GM12873 (cell line): ENCODE measurements at regions not wholly inside any gene's neighbourhood (a gene's known extent, or its start where the extent isn't known, plus 50 kb on each side); places are given as distances from the start of the nearest gene placed in this dataset.

Source experiments
- TF ChIP-seq, protein P1 (sequence below): IDR thresholded peaks from 2 replicates; pipeline ENCODE4 v1.5.1; 2012; ENCODE audit warnings: low read depth, mild to moderate bottlenecking, moderate library complexity, low read length, control low read depth; ENCODE audit not compliant: insufficient read depth; ENCODE audit errors: missing control alignments

DNA sequence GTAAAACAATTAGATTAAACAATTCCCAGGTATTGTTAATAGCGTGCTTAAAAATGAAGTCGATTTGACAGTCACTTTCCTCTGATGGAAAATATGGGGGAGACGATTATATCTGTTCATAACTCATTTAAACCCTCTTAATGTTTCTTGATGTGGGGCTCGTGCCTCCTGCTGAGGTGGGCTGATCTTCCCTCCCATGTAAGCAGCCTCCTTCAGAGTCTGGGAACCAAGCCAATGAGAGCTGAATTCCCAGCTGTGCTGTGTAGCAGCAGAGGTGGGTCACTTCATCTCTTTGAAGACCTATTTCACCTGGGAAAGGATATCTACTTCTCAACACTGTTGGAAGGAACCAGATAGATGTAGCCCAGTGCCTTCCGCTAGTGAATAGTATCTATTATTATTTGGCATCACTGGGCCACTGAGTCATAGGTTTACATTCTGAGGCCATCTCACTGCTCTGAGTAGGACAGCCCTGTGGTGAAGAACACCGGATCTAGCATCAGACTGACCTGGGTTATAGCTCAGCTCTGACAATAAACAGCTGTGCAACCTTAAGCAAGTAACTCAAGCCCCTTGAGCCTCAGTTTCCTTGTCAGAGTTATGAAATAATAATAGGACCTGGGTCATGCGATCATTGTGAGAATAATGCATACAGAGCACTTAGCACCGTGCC is 85.3 kb upstream of the C16orf82 start:
- TF ChIP-seq, protein P1, sequence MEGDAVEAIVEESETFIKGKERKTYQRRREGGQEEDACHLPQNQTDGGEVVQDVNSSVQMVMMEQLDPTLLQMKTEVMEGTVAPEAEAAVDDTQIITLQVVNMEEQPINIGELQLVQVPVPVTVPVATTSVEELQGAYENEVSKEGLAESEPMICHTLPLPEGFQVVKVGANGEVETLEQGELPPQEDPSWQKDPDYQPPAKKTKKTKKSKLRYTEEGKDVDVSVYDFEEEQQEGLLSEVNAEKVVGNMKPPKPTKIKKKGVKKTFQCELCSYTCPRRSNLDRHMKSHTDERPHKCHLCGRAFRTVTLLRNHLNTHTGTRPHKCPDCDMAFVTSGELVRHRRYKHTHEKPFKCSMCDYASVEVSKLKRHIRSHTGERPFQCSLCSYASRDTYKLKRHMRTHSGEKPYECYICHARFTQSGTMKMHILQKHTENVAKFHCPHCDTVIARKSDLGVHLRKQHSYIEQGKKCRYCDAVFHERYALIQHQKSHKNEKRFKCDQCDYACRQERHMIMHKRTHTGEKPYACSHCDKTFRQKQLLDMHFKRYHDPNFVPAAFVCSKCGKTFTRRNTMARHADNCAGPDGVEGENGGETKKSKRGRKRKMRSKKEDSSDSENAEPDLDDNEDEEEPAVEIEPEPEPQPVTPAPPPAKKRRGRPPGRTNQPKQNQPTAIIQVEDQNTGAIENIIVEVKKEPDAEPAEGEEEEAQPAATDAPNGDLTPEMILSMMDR = no peak

DNA sequence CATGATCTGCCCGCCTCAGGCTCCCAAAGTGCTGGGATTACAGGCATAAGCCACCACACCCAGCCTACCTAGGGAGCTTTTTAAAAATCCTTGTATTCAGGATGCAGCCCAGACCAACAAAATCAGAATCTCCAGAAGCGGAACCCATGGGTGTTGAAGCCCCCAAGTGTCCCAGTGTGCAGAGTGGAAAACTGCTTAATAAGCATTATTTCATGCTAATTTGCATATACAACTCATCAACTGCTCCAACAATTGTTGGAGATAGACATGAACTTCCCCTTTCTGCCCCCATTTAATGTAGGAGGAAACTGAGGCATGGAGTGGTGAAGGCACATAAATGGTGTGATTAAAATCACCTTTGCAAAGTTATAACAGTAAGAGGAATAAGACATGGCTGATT is 84.3 kb upstream of the C16orf82 start:
- TF ChIP-seq, protein P1 = no peak

DNA sequence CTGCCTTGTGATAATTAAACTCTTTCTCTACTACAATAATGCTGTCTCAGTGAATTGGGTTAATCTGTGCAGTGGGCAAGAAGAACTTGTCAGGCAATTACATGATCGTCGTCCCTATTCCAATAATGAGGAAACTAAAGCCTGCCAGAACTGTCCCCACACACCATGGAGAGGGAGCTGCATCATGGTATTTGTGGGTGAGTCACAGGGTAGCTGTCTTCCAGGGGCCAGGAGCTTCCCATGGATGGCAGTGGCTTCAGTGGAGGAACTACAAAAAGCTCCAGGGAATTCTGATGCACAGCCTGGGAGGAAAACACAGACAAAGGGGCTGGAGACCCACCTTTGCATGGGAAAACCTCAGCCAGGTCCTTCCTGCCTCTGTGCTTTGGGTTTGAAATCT is 83.3 kb upstream of the C16orf82 start:
- TF ChIP-seq, protein P1 = no peak

DNA sequence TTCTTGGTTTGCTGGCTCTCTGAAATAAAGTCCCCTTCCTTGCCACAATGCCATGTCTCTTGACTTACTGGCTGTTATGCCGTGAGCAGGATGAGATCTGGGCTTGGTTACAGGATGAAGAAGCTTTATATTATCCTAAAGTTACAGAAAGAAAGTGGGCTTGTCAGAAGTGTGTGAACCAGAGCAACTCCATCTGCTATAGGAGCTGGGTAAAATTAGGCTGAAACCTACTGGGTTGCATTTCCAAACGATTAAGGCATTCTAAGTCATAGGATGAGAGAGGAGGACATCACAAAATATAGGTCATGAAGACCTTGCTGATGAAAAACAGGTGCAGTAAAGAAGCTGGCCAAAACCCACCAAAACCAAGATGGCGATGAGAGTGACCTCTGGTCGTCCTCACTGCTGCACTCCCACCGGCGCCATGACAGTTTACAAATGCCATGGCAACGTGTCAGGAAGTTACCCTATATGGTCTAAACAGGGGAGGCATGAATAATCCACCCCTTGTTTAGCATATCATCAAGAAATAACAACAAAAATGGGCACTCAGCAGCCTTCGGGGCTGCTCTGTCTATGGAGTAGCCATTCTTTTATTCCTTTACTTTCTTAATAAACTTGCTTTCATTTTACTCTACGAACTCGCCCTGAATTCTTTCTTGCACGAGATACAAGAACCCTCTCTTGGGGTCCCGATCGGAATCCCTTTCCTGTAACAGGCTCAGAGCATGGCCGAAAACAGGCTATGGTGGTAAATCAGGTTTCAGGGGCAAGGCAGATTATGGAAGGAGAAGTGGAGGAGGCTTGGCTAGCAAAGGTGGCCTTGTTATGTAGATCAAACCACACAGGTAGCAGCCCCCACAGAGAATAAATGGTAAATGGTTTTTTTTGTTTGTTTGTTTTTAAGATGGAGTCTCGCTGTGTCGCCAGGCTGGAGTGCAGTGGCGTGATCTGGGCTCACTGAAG is 81.3 kb upstream of the C16orf82 start:
- TF ChIP-seq, protein P1 = no peak

DNA sequence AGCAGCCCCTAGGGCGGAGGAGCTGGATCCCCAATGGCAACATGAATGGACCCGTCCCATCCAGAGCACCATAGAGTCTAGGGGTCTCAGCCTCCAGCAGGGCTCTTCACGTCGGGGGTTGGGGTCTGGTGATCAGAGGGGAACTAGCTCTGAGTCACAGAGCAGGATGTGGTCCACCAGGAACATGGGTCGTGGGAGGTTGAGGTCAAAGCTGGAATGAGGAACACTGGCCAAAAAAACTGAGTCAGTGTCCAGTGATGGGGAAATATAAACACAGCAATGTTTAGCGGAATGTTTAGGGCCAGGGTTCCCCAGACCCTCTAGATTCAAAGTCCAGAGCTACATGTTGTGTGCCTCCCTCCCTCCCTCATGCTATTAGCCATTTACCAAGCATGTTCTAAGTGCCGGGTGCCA is 79.1 kb upstream of the C16orf82 start:
- TF ChIP-seq, protein P1 = no peak

DNA sequence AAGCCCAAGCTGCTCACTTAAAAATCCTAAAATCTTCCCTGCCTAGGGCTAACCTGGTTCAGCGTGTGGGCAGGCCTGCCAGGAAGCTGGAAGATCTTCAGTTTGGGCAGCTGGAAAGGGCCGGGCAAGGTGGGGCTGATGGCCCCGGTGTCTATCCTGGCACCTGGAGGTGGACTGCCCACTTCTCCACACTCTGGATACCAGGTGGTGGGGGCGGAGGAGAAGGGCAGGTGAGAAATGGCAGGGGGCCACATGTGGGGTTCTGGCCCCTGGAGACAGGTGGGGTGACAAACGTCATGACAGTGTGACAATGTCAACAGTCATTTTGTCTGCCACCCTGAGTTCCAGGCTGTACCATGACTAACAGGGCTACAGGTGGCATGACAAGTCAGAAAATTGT is 78.5 kb upstream of the C16orf82 start:
- TF ChIP-seq, protein P1 = no peak

DNA sequence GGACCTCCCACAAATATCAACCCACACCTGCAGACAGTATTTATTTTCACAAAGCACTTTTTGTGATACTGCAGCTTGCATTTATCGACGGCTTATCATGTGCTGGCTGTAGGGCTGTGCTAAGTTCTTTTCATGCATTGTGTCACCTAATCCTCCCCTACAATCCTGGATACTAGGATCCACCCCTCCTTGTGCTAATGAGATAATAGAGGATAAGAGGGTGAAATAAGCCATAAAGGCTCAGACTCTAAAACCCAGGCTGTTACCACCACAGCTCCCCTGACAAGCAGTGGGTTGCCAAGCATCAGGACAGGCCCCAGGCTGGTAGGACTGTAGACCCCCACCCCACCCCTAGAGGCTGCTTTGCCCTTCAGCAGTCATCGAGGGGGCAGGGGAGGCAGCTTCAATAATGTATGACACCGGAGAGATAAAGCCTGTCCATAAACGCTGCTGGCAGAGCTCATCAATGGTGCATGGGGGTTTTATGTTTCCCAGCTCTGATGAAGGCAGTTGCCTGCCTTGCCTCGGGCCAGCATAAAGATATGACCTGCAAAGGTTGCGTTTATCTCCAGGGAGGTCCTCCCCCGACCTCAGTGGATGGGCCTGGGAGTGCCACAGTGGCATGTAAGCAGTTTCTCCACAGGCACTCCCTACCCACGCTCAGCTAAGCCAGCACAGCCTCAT is 73.9 kb upstream of the C16orf82 start:
- TF ChIP-seq, protein P1 = no peak
